Breast epithelium (tissue), 3 donors: ENCODE measurements at regions not wholly inside any gene's neighbourhood (a gene's known extent, or its start where the extent isn't known, plus 50 kb on each side); places are given as distances from the start of the nearest gene placed in this dataset.

Source experiments
- POLR2A ChIP-seq: fragments of 450-650 bp; IDR thresholded peaks from one replicate; pipeline ENCODE4 v1.6.1; 2016; ENCODE audit warnings: antibody characterized with exemption, mild to moderate bottlenecking, moderate library complexity
- POLR2AphosphoS5 ChIP-seq, 3 donors: sonication (generic); formaldehyde crosslinking; IDR thresholded peaks; one replicate each; pipeline ENCODE4 v1.6.1; 2017; ENCODE audit warnings: antibody characterized with exemption in 3 of 3
- TF ChIP-seq, protein P1 (sequence below), 3 donors: fragments of 450-650 bp; IDR thresholded peaks; one replicate each; pipeline ENCODE4 v1.5.1; 2016 to 2017; ENCODE audit warnings: antibody characterized with exemption in 3 of 3, mild to moderate bottlenecking in 3 of 3, moderate library complexity in 3 of 3

GRCh38 chr2:53445383-53446070 lies 322.1 kb upstream of the CHAC2 start:
- TF ChIP-seq, protein P1, sequence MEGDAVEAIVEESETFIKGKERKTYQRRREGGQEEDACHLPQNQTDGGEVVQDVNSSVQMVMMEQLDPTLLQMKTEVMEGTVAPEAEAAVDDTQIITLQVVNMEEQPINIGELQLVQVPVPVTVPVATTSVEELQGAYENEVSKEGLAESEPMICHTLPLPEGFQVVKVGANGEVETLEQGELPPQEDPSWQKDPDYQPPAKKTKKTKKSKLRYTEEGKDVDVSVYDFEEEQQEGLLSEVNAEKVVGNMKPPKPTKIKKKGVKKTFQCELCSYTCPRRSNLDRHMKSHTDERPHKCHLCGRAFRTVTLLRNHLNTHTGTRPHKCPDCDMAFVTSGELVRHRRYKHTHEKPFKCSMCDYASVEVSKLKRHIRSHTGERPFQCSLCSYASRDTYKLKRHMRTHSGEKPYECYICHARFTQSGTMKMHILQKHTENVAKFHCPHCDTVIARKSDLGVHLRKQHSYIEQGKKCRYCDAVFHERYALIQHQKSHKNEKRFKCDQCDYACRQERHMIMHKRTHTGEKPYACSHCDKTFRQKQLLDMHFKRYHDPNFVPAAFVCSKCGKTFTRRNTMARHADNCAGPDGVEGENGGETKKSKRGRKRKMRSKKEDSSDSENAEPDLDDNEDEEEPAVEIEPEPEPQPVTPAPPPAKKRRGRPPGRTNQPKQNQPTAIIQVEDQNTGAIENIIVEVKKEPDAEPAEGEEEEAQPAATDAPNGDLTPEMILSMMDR (IDR thresholded peaks at IDR 0.05): no peak
- TF ChIP-seq POLR2A (no peak), POLR2AphosphoS5 (IDR thresholded peaks at IDR 0.05) (no peak)
